CD4-positive, alpha-beta T cell treated with Interleukin-15 for 4 hours (primary cell): ENCODE measurements at regions not wholly inside any gene's neighbourhood (a gene's known extent, or its start where the extent isn't known, plus 50 kb on each side); places are given as distances from the start of the nearest gene placed in this dataset.
A peak's percentile ranks its signal among the peaks of the same experiment; 100 is the strongest.

Experiments
- DNase-seq: peaks from one replicate; pipeline ENCODE4 v3.0.0-alpha.2; 2020; ENCODE audit warnings: low spot score

DNA sequence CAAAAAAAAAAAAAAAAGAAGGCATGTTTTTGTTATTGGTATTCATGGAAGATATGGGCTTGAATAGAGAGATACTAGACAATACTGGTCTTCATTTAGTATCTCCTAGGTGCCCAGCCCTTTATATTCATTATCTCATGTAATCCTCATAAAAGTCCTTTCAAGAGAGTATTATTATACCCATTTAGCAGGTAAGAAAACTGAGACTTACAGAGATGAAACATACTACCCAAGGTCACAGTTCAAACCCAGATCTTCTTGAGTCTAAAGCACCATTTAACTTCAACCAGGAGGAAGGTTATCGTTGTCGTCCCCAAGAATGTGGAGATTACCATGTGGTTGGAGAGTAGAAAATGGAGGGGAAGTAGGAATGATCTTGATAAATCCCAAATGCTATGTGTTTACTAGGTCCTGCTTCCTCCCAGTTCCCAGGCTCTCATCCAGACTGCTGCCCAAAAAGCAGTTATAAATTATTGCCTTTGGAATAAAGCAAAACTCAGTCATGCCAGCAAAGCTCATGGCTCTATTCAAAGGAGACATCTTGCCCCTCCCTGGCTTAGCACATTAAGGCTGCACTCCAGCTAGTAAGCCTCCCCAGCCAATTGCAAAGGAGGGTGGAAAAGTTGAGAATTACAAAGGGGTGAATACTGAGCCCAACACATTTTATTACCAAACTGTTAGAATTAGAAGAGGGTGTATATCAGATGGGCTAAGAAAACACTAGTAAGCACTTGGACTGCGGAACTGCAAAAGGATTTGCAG is 163.9 kb downstream of the PIK3R1 start:
- no peak for DNase-seq

DNA sequence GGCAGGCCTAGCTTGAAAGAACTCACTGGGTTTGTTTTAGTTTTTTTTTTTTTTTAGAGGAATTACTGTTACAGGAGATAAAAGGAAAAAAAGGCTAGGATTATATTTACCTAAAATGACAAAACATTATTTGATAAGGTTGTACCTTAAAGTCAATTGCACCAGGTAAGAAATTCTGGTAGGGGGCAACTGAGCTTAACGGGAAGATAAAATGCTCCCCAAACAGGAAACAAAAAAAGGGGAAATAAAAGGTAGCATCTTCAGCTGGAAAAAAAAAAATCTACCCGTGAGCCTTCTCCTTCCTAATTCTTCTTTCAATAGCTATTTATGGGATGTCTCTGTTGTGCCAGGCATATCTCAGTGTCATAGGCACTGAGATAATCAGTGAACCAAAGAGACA is 164.5 kb downstream of the PIK3R1 start:
- DNase-seq = no peak

DNA sequence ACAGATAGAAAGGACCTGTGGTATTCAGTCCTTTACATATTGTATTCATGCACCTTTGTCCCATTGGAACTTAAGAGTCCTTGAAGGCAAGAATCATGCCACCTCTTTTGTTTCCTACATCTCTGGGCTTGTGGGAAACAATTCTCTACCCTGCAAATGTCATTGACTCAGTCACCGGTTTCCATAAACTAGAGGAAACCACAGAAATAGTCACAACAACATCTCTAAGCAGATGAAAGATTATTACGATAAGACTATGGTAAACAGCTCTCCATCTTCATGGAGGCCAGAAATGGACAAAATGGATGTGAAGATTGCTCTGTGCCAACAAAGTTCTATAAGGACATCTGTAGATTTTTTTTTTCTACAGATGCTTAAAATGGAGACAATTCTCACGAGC is 165.5 kb downstream of the PIK3R1 start:
- peak; percentile 20 for DNase-seq

- DNase-seq = no peak
Measured at GRCh38 chr5:68381909-68382308, 166.4 kb downstream of the PIK3R1 start.

GRCh38 chr5:68382640-68383039 is 167.1 kb downstream of the PIK3R1 start:
- peak; percentile 22 for DNase-seq

- DNase-seq = no peak
Measured at GRCh38 chr5:68383888-68384310, 168.3 kb downstream of the PIK3R1 start.

GRCh38 chr5:68384936-68385594 is 169.5 kb downstream of the PIK3R1 start:
- DNase-seq = no peak

DNA sequence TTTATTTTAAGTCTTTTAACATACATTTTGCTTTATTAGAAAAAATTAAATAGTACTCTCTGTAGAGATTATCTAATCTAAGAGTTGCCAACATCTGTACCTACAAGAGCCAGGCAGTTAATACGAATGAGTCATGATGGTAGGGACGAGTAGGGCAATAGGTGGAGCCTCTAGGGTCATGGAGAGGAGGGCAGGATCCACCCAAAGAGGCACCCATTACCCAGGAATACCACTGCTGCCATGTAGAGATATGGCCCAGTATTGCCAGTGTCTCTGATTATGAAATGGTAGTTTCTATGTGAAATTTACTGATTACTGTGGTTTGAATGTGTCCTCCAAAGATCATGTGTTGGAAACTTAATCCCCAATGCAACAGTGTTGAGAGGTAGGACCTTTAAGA is 170.4 kb downstream of the PIK3R1 start:
- no peak for DNase-seq

DNA sequence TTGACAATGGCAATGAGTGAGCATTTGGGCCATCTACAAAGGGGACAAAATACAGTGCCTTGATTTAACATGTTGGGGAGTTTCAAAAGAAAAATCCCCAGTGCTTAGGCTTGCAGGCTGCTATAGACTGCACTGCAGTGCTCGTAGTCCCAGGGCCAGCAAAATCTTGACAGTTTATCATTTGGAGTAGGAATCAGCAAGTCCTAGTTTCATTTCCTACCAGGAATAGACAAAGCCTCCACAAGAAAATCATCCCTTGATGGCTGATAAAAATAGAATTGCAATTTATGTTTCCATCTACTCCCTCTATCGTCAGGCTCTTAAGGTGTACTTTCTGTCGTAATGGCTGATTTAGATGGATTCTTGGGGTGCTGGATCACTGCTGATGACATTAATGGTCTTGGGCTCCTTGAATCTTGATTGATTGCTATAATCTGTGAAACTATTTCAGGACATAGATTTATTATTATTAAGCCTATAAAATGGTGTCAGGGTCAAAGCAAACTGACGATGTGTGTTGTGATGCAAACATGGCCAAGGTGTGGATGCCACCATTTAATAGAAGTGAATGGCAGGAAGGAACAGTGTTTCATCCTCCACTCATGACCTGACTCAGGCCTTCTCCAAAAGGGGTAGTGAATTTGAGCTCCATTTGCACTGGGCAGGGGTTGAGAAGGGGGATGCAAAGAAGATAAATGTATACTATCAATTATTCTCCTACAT is 171.7 kb downstream of the PIK3R1 start:
- no peak for DNase-seq

DNA sequence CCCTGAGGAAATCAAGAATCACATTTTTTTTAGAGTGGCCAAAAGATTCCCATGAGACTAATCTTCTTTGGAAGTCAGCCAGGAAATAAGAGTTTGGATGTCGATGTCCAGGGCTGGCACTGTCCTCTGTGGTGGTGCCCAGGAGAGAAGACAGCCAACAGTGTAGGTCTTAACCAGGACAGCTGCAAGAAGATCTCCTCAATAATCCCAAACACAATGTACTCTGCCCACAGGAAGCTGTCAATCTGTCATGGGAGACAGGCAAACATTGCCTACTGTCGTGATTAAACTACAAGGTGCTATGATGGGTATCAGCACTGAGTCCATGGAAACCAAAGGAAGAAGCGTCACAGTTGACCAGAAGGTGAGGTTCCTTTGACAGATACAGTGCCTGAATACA is 174.1 kb downstream of the PIK3R1 start:
- DNase-seq = no peak

GRCh38 chr5:68392617-68393016 is 177.1 kb downstream of the PIK3R1 start:
- DNase-seq = no peak

DNA sequence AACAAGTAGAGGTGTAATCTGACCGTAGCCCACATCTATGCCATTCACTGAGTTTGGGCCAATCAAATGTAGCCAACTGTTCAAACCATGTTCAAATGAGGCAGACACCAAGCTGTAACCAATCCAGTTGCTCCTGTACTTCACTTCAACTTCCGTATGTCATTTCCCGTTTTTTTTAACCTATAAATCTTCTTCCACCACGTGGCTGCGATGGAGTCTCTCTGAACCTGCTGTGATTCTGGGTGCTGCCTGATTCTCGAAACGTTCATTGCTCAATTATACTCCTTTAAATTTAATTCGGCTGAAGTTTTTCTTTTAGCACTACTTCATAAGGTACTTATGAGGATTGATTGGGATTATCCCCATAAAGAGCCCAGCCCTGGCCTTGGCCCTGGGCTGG is 179.7 kb downstream of the PIK3R1 start:
- DNase-seq = no peak

DNA sequence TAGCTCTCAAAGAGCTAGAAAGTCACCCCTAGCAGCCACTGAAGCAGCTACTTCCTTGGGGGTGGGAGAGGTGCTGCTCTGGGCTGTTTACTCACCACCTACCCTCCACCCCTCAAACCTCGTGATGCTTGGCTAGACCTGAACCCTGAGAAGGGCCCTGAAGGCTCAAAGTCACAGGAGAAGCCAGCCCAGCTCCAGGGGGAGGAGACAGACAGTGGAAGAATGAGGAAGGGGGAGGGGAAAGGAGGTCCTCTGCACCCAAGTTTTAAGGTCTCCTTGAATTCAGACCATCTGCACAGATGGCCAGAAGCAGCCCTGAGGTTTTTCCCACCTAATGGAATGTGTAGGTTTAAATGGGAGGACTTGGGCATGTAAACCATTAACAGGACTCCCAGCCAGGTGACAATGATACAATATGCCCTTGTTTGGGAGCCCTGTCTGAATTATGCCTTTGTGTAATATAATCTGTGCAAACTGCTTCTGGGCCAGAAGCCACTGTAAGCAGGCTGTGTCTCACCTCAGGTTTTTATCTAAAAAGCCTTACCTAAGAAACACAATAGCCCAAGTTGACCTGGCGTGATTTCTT is 180.5 kb downstream of the PIK3R1 start:
- no peak for DNase-seq

DNA sequence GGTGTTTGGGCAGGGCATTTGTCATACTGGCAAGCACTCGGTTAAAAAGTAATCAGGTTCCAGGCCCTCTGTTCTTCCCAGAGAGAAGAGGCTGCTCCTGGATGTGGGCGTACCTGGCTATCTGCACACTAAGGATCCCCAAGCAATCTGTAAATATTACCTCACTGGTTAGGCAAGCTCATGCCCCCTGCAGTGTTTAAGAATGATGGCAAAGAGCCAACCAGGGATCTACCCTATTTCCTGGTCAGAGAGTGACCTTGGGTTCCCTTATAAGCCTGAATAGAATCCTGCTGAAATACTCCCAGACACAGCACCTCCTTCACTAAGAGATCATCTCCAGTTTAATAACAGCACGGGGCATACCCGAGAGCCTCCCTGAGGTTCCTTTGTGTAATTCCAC is 181.2 kb downstream of the PIK3R1 start:
- no peak for DNase-seq

DNA sequence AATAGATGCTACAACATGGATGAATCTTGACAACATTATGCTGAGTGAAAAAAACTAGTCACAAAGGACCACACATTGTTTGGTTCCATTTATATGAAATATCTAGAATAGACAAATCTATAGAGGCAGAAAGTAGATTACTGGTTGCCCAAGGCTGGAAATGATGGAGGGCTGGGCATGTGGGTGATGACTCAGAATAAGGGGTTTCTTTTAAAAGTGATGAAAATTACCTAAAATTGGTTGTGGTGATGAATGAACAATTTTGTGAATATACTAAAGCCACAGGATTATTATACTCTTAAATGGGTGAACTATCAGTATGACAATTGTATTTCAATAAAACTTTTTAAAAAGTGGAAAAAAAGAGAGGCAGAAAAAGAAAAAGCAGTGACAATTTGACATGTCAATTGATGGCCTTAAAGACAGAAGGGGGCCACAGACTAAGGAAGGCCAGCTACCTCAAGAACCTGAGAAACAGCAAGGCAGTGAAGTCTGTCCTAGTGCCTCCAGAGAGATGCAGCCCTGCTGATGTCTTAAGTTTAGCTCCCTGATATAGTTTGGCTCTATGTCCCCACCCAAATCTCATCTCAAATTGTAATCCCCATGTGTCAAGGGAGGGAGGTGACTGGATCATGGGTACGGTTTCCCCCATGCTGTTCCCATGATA is 182.7 kb downstream of the PIK3R1 start:
- no peak for DNase-seq

GRCh38 chr5:68403301-68403700 is 187.7 kb downstream of the PIK3R1 start:
- DNase-seq = no peak

GRCh38 chr5:68404246-68404645 is 188.7 kb downstream of the PIK3R1 start:
- no peak for DNase-seq

DNA sequence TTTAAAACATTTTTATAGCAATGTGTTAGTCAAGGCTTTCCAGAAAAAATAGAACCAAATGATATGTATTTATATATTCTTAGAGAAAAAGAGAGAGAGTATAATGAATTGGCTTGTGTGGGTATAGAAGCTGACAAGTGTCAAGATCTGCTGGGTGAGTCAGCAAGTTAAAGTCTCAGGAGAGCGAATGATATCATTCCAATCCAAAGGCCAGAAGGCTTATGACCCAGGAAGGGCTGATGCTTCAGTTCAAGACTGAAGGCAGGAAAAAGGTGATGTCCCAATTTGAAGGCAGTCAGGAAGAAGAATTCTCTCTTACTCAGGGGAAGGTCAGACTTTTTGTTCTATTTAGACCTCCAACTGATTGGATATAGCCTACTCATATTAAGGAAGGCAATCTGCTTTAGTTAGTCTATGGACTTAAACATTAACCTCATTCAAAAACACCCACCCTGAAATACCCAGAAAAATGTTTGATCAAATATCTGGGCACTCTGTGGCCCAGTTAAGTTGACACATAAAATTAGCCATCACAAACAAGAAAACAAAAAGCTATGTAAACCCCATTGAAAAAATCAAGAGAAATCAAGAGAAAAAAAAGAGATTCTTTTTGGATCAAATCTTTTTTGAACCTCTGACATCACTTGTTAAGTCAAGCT is 189.6 kb downstream of the PIK3R1 start:
- no peak for DNase-seq

DNA sequence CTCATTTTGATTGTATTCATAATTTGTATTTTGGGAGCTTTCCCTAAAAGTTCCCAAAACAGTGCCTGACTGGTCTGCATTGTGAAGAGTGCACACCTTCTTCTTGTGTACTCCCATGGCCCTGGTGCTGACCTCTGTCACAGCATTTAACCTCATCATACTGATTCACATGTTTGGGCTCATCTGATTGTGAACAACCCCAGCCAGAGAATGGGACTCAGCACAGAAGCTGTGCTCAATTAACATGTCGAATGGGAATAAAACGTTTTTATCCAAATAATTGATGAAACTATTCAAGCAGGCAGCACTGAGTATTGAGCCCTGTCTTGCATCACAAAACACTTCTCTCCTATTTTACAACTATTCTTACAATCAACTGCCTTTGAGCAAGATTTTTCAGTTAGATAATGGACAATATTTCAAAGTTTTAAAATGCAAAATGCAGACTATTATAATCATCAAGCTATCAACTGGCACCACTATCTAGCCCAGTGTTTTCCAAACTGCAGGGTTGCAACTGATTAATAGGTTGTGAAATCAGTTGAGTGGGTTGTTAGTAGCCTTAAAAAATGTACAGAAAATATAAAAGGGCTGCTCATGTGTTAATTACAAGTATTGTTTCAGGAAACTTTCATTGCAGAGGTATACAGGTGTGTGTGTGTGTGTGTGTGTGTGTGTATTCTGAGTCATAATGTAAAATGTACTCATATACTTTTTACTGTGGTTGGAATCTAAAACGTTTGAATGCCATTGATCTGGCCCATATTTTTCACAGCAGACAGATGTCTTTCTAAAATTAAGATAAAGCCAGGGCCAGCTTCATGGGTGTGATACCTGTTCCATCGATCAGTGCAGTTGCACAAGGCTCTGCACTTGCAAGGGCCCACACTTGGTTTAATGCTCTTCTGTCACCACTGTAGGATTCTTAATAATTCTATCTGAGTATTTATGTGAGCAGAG is 190.5 kb downstream of the PIK3R1 start:
- DNase-seq = peak; percentile 29

- no peak for DNase-seq
Measured at GRCh38 chr5:68406767-68407241, 191.2 kb downstream of the PIK3R1 start.
